Ishikawa (cell line): ENCODE measurements at regions not wholly inside any gene's neighbourhood (a gene's known extent, or its start where the extent isn't known, plus 50 kb on each side); places are given as distances from the start of the nearest gene placed in this dataset.

Experiments used
- CEBPB ChIP-seq: IDR thresholded peaks from 2 replicates; pipeline ENCODE4 v1.6.1; 2012
- CREB1 ChIP-seq: IDR thresholded peaks from 2 replicates; pipeline ENCODE4 v1.6.1; 2012; ENCODE audit warnings: low read depth
- EGR1 ChIP-seq: IDR thresholded peaks from 2 replicates; pipeline ENCODE4 v1.6.1; 2012
- EP300 ChIP-seq: IDR thresholded peaks from 2 replicates; pipeline ENCODE4 v1.6.1; 2012; ENCODE audit warnings: borderline replicate concordance
- FOXM1 ChIP-seq: IDR thresholded peaks from 2 replicates; pipeline ENCODE4 v1.6.1; 2012; ENCODE audit warnings: low read depth, borderline replicate concordance
- NFIC ChIP-seq: IDR thresholded peaks from 2 replicates; pipeline ENCODE4 v1.6.1; 2012
- RAD21 ChIP-seq: IDR thresholded peaks from 2 replicates; pipeline ENCODE4 v1.6.1; 2012; ENCODE audit warnings: low read depth
- REST ChIP-seq: IDR thresholded peaks from 2 replicates; pipeline ENCODE4 v1.6.1; 2012; ENCODE audit warnings: low read depth, mild to moderate bottlenecking
- TAF1 ChIP-seq: IDR thresholded peaks from 2 replicates; pipeline ENCODE4 v1.6.1; 2012; ENCODE audit warnings: low read depth, mild to moderate bottlenecking
- TEAD4 ChIP-seq: IDR thresholded peaks from 2 replicates; pipeline ENCODE4 v1.6.1; 2012
- USF1 ChIP-seq: IDR thresholded peaks from 2 replicates; pipeline ENCODE4 v1.6.1; 2012
- YY1 ChIP-seq: IDR thresholded peaks from 2 replicates; pipeline ENCODE4 v1.6.1; 2012; ENCODE audit warnings: low read depth
- ZBTB7A ChIP-seq: IDR thresholded peaks from 2 replicates; pipeline ENCODE4 v1.6.1; 2012; ENCODE audit warnings: low read depth
- TF ChIP-seq, protein P1 (sequence below): IDR thresholded peaks from 2 replicates; pipeline ENCODE4 v1.6.1; 2012

GRCh38 chr10:30537586-30537985, 92.0 kb downstream of the LYZL2 start:
- TF ChIP-seq, protein P1, sequence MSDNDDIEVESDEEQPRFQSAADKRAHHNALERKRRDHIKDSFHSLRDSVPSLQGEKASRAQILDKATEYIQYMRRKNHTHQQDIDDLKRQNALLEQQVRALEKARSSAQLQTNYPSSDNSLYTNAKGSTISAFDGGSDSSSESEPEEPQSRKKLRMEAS = no peak
- no peak for TF ChIP-seq USF1
- no peak for TF ChIP-seq CEBPB
- TF ChIP-seq EP300 = no peak
- no peak for TF ChIP-seq RAD21
- no peak for TF ChIP-seq CREB1
- TF ChIP-seq REST = no peak
- TF ChIP-seq YY1 = no peak
- TF ChIP-seq FOXM1 = no peak
- TF ChIP-seq NFIC = no peak
- TF ChIP-seq TAF1 = no peak
- TF ChIP-seq TEAD4 = no peak
- no peak for TF ChIP-seq ZBTB7A
- no peak for TF ChIP-seq EGR1
